Sigmoid colon (tissue), 4 donors: ENCODE measurements at regions not wholly inside any gene's neighbourhood (a gene's known extent, or its start where the extent isn't known, plus 50 kb on each side); places are given as distances from the start of the nearest gene placed in this dataset.

ENCODE experiments used
- EP300 ChIP-seq, 4 donors: sonication (generic); formaldehyde crosslinking; IDR thresholded peaks; one replicate each; pipeline ENCODE4 v1.6.1; 2017; ENCODE audit warnings: antibody characterized with exemption in 4 of 4
- POLR2A ChIP-seq, 2 donors: fragments of 450-650 bp; IDR thresholded peaks; one replicate each; pipeline ENCODE4 v1.6.1; 2016; ENCODE audit warnings: antibody characterized with exemption in 2 of 2, mild to moderate bottlenecking in 2 of 2, moderate library complexity in 2 of 2
- POLR2AphosphoS5 ChIP-seq, 4 donors: sonication (generic); formaldehyde crosslinking; IDR thresholded peaks; one replicate each; pipeline ENCODE4 v1.6.1; 2017; ENCODE audit warnings: antibody characterized with exemption in 4 of 4
- TF ChIP-seq, protein P1 (sequence below), 4 experiments: fragments of 450-650 bp in 3 of 4; fragments of 200-600 bp in 1 of 4; IDR thresholded peaks; one replicate each; pipeline ENCODE4 v1.5.1; 2016 to 2019; ENCODE audit warnings: antibody characterized with exemption in 4 of 4, mild to moderate bottlenecking in 3 of 4, moderate library complexity in 2 of 4

DNA sequence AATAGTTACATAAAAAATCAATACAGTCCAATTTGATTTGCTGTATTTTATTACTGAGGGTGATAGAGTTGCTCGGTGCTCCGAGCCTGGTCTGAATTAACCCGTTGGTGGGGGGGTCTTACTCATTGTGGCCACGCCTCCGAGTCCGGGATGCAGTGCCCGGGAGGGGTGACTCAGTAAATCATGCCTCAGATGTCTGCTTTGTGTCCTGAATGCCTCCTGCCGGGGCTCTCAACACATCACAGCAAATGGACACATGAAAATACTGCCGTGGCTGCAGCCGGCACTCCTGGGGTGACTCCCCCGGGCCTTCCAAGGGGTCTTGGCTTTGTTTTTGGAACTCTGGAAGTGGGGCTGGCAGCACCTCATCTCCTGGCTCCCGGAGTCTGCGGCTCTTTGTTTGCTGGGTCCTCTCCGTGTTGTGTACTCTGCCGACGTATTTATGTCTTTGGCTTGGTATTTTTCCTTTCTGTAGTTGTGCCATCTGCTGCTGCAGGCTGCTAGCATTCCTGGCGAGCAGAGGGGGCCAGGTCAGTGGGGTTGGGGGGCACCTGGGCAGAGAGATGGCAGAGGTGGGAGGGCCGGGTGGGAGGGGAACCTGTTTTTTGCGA lies 129.0 kb downstream of the AACS start:
- TF ChIP-seq POLR2A (IDR thresholded peaks at IDR 0.05) = no peak
- TF ChIP-seq, protein P1, sequence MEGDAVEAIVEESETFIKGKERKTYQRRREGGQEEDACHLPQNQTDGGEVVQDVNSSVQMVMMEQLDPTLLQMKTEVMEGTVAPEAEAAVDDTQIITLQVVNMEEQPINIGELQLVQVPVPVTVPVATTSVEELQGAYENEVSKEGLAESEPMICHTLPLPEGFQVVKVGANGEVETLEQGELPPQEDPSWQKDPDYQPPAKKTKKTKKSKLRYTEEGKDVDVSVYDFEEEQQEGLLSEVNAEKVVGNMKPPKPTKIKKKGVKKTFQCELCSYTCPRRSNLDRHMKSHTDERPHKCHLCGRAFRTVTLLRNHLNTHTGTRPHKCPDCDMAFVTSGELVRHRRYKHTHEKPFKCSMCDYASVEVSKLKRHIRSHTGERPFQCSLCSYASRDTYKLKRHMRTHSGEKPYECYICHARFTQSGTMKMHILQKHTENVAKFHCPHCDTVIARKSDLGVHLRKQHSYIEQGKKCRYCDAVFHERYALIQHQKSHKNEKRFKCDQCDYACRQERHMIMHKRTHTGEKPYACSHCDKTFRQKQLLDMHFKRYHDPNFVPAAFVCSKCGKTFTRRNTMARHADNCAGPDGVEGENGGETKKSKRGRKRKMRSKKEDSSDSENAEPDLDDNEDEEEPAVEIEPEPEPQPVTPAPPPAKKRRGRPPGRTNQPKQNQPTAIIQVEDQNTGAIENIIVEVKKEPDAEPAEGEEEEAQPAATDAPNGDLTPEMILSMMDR (IDR thresholded peaks at IDR 0.05) = no peak
- TF ChIP-seq POLR2AphosphoS5 (IDR thresholded peaks at IDR 0.05) = no peak
- TF ChIP-seq EP300 (IDR thresholded peaks at IDR 0.05) = no peak
